ENCODE measurements at regions not wholly inside any gene's neighbourhood (a gene's known extent, or its start where the extent isn't known, plus 50 kb on each side); places are given as distances from the start of the nearest gene placed in this dataset.

GRCh38 chr4:145297556-145297955 lies 117.2 kb upstream of the OTUD4 start:
- TF ChIP-seq CTCF (IDR thresholded peaks at IDR 0.05), result no peak
- no peak for TF ChIP-seq POLR2A (IDR thresholded peaks at IDR 0.05)
- no peak for ATAC-seq
- intact Hi-C loops (cut with DNase I), result no loop called here

GRCh38 chr4:145295547-145295946 lies 115.2 kb upstream of the OTUD4 start:
- H3K4me1 ChIP-seq, result peaks cover 0 to 8% (median 0%) of the 10 kb centered on the region in 12 donors
- intact Hi-C loops (cut with DNase I), result no loop called here
- ATAC-seq (no peak), DNase-seq (no peak)
- H3K9me3 ChIP-seq, result no peaks in the 10 kb centered on the region
- no peaks in the 10 kb centered on the region for H3K27me3 ChIP-seq
- WGBS, 4 donors, result 60 to 95% (median 77%) methylated on average over 1 of the region's 1 CpG
- no peak for TF ChIP-seq POLR2A (IDR thresholded peaks at IDR 0.05)
- no peak for TF ChIP-seq CTCF (IDR thresholded peaks at IDR 0.05)
- H3K27ac ChIP-seq, result no peak overlapping the region
- no peaks in the 10 kb centered on the region for H3K36me3 ChIP-seq
- H3K4me3 ChIP-seq, result no peak overlapping the region

More at GRCh38 chr4:145297556-145297955, 117.2 kb upstream of the OTUD4 start:
- no peak overlapping the region for H3K27ac ChIP-seq
- H3K9me3 ChIP-seq, result no peaks in the 10 kb centered on the region
- DNase-seq, result no peak
- peaks cover 0 to 8% (median 0%) of the 10 kb centered on the region in 12 donors for H3K4me1 ChIP-seq
- H3K27me3 ChIP-seq, result no peaks in the 10 kb centered on the region
- no peak overlapping the region for H3K4me3 ChIP-seq
- H3K36me3 ChIP-seq, result no peaks in the 10 kb centered on the region

DNA sequence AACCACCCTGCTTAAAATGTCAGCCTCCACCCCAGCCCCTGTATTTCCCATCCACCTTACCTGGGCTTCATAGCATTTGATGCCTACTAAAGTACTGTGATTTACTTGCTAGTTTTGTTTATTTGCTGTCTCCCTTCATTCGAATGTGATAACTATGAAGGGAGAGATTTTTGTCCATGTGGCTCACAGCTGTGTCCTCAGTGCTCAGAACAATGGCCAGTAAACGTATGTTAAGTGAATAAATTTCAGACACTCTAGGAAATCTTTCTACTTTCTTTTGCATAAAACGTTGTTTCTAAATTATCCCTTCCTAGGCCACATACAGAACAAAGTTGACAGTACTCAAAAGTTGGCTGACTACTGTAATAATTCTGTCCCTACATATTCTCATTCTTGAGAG lies 114.7 kb upstream of the OTUD4 start:
- 63 to 75% (median 71%) methylated on average over 3 of the region's 3 CpGs for WGBS, 4 donors
- Histone ChIP-seq H3K9me3 (no peaks in the 10 kb centered on the region), H3K4me3 (no peak overlapping the region), H3K27me3 (no peaks in the 10 kb centered on the region), H3K4me1 (peaks cover 0 to 8% (median 0%) of the 10 kb centered on the region in 12 donors), H3K27ac (no peak overlapping the region), H3K36me3 (no peaks in the 10 kb centered on the region)
- intact Hi-C loops (cut with DNase I), result no loop called here
- TF ChIP-seq CTCF (IDR thresholded peaks at IDR 0.05), result no peak
- TF ChIP-seq POLR2A (IDR thresholded peaks at IDR 0.05), result no peak
- ATAC-seq, result no peak
- DNase-seq, result no peak

DNA sequence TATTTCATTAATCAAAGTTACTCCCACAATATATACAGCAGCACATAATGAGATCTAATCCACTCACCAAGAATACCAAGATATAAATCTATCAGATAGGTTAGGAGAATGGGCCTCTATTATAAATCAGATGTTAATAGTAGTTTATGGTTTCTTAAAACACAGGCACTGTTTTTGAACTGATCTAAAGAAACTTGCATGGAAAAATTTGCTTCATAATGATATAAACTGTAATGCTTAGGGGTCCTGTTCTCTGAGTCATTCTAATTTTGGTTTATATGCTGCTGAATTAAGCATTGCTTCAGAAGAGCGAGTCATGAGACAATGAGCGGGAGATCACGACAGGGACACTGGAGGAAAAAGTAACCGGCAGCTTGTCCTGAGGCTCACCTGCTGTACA lies 113.3 kb upstream of the OTUD4 start:
- 73 to 95% (median 93%) methylated on average over 4 of the region's 4 CpGs for WGBS, 4 donors
- DNase-seq, result no peak
- no peak for TF ChIP-seq POLR2A (IDR thresholded peaks at IDR 0.05)
- no peaks in the 10 kb centered on the region for H3K4me1 ChIP-seq
- H3K27me3 ChIP-seq, result no peaks in the 10 kb centered on the region
- no peak overlapping the region for H3K4me3 ChIP-seq
- intact Hi-C loops (cut with DNase I), result no loop called here
- H3K27ac ChIP-seq, result no peak overlapping the region
- no peak for ATAC-seq
- no peaks in the 10 kb centered on the region for H3K9me3 ChIP-seq
- H3K36me3 ChIP-seq, result no peaks in the 10 kb centered on the region

GRCh38 chr4:145290955-145291354 lies 110.6 kb upstream of the OTUD4 start:
- Histone ChIP-seq H3K4me3 (no peak overlapping the region), H3K27ac (no peak overlapping the region), H3K4me1 (no peaks in the 10 kb centered on the region), H3K9me3 (no peaks in the 10 kb centered on the region), H3K27me3 (no peaks in the 10 kb centered on the region), H3K36me3 (no peaks in the 10 kb centered on the region)
- no peak for DNase-seq
- 92 to 97% (median 93%) methylated on average over 2 of the region's 2 CpGs for WGBS, 4 donors
- TF ChIP-seq CTCF (IDR thresholded peaks at IDR 0.05) (no peak), POLR2A (IDR thresholded peaks at IDR 0.05) (no peak)
- no peak for ATAC-seq
- intact Hi-C loops (cut with DNase I), result no loop called here

Measured in heart left ventricle (tissue), 16 donors.